ENCODE measurements at regions not wholly inside any gene's neighbourhood (a gene's known extent, or its start where the extent isn't known, plus 50 kb on each side); places are given as distances from the start of the nearest gene placed in this dataset.
A peak's percentile ranks its signal among the peaks of the same experiment; 100 is the strongest.

DNA sequence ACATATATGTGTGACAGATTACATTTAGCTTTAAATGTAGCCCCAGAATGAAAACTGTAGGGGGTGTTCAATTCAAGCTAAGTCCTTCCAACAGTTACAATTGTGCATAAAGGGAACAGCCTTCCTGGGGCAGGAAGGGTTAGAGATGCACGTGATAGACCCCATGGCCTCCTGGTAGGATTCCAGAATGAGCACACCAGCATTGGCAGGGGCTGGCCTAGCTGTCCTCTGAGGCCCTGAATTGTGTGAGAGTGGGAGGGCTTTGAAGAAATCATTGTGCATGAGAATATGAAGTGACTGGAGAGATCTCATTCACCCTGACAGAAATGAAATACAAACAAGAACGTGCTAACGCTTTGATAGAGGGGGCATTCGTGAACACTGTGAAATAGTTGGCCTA, 663.8 kb upstream of the KLF4 start:
- no peak for DNase-seq (ENCODE audit: low read depth)
- TF ChIP-seq, protein P1, sequence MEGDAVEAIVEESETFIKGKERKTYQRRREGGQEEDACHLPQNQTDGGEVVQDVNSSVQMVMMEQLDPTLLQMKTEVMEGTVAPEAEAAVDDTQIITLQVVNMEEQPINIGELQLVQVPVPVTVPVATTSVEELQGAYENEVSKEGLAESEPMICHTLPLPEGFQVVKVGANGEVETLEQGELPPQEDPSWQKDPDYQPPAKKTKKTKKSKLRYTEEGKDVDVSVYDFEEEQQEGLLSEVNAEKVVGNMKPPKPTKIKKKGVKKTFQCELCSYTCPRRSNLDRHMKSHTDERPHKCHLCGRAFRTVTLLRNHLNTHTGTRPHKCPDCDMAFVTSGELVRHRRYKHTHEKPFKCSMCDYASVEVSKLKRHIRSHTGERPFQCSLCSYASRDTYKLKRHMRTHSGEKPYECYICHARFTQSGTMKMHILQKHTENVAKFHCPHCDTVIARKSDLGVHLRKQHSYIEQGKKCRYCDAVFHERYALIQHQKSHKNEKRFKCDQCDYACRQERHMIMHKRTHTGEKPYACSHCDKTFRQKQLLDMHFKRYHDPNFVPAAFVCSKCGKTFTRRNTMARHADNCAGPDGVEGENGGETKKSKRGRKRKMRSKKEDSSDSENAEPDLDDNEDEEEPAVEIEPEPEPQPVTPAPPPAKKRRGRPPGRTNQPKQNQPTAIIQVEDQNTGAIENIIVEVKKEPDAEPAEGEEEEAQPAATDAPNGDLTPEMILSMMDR (conservative IDR thresholded peaks at IDR 0.05; ENCODE audit: low read length) = no peak

DNA sequence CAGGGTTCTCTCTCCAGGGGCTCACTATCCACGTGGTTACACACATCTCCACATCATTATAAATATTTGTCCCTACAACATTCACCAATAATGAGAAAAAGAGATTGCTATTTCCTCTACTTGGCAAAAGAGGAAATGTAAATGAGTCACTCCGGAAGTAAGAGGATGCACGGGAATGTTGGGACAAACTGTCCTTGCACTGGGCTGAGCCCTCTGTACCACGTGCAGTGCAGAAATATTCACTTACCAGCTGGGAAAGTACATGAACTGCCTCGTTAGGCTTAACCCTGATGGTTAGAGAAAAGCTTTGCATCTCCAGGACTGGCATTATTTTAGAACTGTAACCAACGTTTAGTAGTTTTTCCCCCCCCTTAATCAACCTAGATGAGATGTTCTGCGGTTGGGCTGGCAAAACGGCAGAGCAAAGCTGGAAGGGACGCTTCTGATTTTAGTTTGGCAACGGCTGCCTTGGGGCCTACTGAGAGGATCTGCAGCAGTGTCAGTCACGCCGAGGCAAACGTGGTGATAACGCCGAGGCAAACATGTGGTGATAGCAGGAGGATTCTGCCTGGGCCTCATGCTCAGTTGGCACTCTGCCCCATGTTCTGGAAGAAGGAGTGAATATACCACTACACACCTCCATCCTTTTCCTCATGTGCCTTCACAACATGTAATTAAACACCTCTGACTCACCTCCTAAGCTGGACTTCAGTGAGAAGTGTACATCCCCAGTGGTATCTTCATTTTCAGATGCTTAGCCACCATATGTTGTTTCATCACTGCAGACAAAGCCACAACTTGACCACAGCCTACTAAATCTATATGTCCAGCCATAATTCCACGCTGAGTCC, 661.4 kb upstream of the KLF4 start:
- peak; percentile 70 for DNase-seq (ENCODE audit: low read depth)
- TF ChIP-seq, protein P1 (conservative IDR thresholded peaks at IDR 0.05; ENCODE audit: low read length) = no peak

More for the DNA sequence above, 663.8 kb upstream of the KLF4 start:
- H3K4me3 ChIP-seq (ENCODE audit: low read length) = no peak overlapping the region

DNA sequence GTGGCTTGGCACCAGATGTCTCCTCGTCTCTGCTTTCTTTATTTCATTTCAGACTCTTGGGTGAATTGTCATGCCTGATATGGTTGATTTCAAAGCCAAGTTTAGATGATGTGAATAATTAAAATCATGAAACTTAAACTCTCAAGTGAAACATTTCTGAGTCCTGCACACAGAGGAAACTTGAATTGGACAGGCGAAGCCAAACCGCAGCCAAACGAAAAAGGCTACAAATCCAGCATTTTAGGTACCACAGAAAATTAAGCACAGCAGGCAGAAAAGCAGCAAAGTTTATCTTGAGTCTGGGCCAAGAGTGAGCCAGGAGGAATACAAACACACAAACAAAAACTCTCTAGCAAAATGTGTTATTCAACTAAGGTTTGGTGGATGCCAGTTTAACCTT, 659.8 kb upstream of the KLF4 start:
- TF ChIP-seq, protein P1 (conservative IDR thresholded peaks at IDR 0.05; ENCODE audit: low read length) = no peak
- H3K4me3 ChIP-seq (ENCODE audit: low read length) = no peak overlapping the region
- peak; percentile 8 for DNase-seq (ENCODE audit: low read depth)

More for the DNA sequence above, 661.4 kb upstream of the KLF4 start:
- H3K4me3 ChIP-seq (ENCODE audit: low read length) = no peak overlapping the region

- no peak overlapping the region for H3K4me3 ChIP-seq (ENCODE audit: low read length)
- TF ChIP-seq, protein P1 (conservative IDR thresholded peaks at IDR 0.05; ENCODE audit: low read length) = peak; percentile 41
- DNase-seq (ENCODE audit: low read depth) = peak; percentile 98
Measured at GRCh38 chr9:108142504-108143201, 653.1 kb upstream of the KLF4 start.

DNA sequence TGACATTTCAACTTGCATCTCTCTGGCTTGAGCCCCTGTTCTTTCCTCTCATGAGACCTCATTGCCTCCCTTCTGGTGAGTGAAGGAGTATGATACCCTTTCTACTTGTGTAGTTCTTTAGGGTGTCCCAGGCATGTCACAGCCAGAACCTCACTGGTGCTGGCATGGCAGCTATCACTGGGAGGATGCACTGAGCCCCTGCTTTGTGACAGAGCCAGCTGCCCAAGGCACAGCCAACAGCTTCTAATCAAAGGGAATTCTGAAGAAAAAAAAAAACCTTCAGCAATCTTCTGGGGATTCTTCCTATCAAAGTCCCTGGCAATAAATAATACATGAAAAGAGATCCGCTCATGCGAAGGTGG, 652.6 kb upstream of the KLF4 start:
- DNase-seq (ENCODE audit: low read depth) = no peak
- H3K4me3 ChIP-seq (ENCODE audit: low read length) = no peak overlapping the region

DNA sequence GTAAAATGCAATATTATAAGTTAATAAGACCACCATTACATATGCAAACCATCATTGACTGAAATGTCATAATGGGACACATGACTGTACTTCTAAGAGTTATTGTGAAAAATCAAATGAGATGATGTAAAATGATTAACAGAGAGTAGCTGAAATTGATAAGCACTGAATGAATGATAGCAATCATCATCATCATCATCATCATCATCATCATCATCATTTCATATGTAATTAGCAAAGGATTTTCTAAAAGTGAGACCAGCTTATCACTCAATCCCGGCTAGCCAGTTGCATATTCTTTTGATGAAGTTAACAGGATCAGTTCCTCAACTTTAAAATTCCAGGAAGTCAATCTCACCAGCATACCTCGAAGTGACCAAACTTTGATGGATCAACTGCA, 650.3 kb upstream of the KLF4 start:
- no peak for DNase-seq (ENCODE audit: low read depth)
- H3K4me3 ChIP-seq (ENCODE audit: low read length) = no peak overlapping the region
- TF ChIP-seq, protein P1 (conservative IDR thresholded peaks at IDR 0.05; ENCODE audit: low read length) = no peak

More for the DNA sequence above, 652.6 kb upstream of the KLF4 start:
- TF ChIP-seq, protein P1 (conservative IDR thresholded peaks at IDR 0.05; ENCODE audit: low read length) = no peak

Measured in AG10803 (cell line).